AG04450 (cell line): ENCODE measurements at regions not wholly inside any gene's neighbourhood (a gene's known extent, or its start where the extent isn't known, plus 50 kb on each side); places are given as distances from the start of the nearest gene placed in this dataset.

Source experiments
- CTCF ChIA-PET: fragments of 300-600, 350-600 bp; formaldehyde crosslinking; extraction: SDS; loops from one replicate; lab custom pipeline; 2022; ENCODE audit warnings: antibody characterized with exemption, inconsistent platforms; lab: Charles Lee
- POLR2A ChIA-PET: fragments of 350-600 bp; formaldehyde crosslinking; extraction: SDS; loops from one replicate; lab custom pipeline; 2021; ENCODE audit warnings: antibody characterized with exemption, inconsistent platforms; lab: Yijun Ruan, JAX
- DNase-seq: peaks from one replicate; pipeline ENCODE4 v3.0.0-alpha.2; 2011; ENCODE audit warnings: low read depth, low spot score
- H3K27ac ChIP-seq: one replicate; pipeline ENCODE4 v1.5.1; 2012; ENCODE audit warnings: low read depth, low read length, control low read depth
- H3K27me3 ChIP-seq: one replicate; pipeline ENCODE4 v1.6.0; 2012; ENCODE audit warnings: low read length; ENCODE audit not compliant: control insufficient read depth, insufficient read depth
- H3K4me3 ChIP-seq: 2 replicates; pipeline ENCODE4 v1.5.1; 2011; ENCODE audit warnings: mild to moderate bottlenecking, low read depth, low read length, control low read depth
- H3K9me3 ChIP-seq: 2 replicates; pipeline ENCODE4 v1.5.1; 2012; ENCODE audit warnings: low read length; ENCODE audit not compliant: control insufficient read depth, insufficient read depth
- TF ChIP-seq, protein P1 (sequence below): IDR thresholded peaks from 2 replicates; pipeline ENCODE4 v1.5.1; 2011; ENCODE audit warnings: low read depth, low read length, control low read depth, inconsistent platforms

DNA sequence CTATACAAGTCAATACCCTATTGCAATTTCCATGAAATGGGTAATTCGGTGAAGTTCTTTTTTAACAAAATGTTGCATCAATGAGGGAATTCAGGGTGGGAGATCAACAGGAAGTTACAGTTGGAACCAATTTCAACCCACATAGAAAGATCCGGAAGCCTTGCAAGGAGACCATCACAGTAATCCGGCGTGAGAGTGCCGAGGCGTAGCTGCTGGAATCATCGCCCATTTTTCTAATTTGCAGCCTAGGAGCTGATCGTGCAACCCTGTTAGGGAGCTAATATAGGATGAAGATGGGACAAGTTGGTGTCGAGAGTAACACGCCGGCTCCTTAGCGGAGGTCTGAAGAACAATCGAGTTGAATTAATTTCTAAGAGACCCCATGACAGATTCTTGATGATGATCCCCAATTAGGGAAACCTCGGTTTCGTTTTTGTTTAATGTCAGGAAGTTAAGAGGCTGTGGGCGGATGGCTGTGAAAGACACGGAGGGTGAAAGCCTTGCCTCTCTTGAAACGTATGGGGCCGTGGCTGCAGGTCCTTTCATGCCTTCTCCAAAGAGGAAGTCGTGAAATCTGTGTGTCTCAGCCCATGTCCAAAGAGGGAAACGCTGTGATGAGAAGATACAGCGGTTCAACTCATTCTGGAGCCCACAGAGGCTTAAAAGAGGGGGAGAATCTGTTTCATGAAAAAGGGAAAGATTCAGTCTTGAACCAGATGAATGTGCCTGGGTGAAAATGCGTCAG, 51.2 kb upstream of the CARD11 start:
- no peak overlapping the region for H3K4me3 ChIP-seq
- H3K27me3 ChIP-seq, result peaks cover 5% of the 10 kb centered on the region
- ChIA-PET CTCF (no interaction called here), POLR2A (no interaction called here)
- H3K27ac ChIP-seq, result no peak overlapping the region
- no peak for DNase-seq
- TF ChIP-seq, protein P1, sequence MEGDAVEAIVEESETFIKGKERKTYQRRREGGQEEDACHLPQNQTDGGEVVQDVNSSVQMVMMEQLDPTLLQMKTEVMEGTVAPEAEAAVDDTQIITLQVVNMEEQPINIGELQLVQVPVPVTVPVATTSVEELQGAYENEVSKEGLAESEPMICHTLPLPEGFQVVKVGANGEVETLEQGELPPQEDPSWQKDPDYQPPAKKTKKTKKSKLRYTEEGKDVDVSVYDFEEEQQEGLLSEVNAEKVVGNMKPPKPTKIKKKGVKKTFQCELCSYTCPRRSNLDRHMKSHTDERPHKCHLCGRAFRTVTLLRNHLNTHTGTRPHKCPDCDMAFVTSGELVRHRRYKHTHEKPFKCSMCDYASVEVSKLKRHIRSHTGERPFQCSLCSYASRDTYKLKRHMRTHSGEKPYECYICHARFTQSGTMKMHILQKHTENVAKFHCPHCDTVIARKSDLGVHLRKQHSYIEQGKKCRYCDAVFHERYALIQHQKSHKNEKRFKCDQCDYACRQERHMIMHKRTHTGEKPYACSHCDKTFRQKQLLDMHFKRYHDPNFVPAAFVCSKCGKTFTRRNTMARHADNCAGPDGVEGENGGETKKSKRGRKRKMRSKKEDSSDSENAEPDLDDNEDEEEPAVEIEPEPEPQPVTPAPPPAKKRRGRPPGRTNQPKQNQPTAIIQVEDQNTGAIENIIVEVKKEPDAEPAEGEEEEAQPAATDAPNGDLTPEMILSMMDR, result no peak
- no peaks in the 10 kb centered on the region; the same call in none of the 2 replicates for H3K9me3 ChIP-seq

- ChIA-PET CTCF (no interaction called here), POLR2A (no interaction called here)
- Histone ChIP-seq H3K27ac (no peak overlapping the region), H3K9me3 (peaks cover 2% of the 10 kb centered on the region), H3K27me3 (peaks cover 5% of the 10 kb centered on the region), H3K4me3 (no peak overlapping the region)
- TF ChIP-seq, protein P1, result no peak
- DNase-seq, result no peak
These were observed 54.1 kb upstream of the CARD11 start for GRCh38 chr7:3097734-3098133.

- Histone ChIP-seq H3K27me3 (peaks cover 6% of the 10 kb centered on the region), H3K27ac (no peak overlapping the region), H3K4me3 (no peak overlapping the region), H3K9me3 (peaks cover 2% of the 10 kb centered on the region; the same call in 1 of the 2 replicates)
- CTCF ChIA-PET, result no interaction called here
- POLR2A ChIA-PET, result interaction anchor here (0.6 kb wide), 1 partner anchor 18 kb away, joined by 3 read pairs; no protein-coding TSS in a partner anchor
- DNase-seq, result no peak
- TF ChIP-seq, protein P1, result no peak
These were observed 58.5 kb upstream of the CARD11 start for GRCh38 chr7:3102159-3102558.

DNA sequence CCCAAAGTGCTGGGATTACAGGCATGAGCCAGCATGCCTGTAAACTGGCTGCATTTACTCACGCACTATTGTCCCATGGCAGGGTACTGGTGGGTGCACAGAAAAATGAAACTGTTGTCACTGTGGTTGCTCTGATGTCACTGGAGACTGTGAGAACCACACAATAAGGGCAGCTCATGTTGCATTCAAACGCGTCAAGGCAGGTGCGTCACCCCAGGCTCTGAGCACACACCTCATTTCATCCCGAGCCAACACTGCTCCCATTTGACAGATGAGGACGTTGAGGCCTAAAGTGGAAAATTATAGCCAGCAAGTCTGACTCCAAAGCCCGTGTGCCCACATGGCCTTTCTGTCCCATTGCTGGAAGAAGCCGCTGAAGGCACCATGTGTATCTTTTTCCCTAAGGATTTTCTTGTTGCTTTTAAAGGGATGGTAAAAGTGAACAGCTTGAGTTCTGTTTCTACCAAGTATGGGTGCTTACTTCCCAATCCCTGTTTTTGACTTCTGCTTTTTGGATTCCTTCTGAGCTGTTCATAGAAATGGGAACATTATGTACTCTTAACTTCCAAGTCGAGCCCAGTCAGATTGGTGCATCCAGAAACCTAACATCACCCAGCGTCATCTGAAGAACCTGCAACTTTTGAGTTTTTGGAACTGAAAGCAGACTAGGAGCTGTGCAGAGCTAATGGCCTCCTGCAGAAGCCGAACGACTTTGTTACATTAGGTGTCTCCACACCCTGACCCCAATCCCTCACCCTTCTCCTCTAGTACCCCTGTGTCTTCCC, 60.1 kb upstream of the CARD11 start:
- ChIA-PET CTCF (no interaction called here), POLR2A (no interaction called here)
- TF ChIP-seq, protein P1, result no peak
- Histone ChIP-seq H3K27ac (no peak overlapping the region), H3K4me3 (no peak overlapping the region), H3K27me3 (peaks cover 6% of the 10 kb centered on the region), H3K9me3 (peaks cover 2% of the 10 kb centered on the region; the same call in 1 of the 2 replicates)
- DNase-seq, result no peak

DNA sequence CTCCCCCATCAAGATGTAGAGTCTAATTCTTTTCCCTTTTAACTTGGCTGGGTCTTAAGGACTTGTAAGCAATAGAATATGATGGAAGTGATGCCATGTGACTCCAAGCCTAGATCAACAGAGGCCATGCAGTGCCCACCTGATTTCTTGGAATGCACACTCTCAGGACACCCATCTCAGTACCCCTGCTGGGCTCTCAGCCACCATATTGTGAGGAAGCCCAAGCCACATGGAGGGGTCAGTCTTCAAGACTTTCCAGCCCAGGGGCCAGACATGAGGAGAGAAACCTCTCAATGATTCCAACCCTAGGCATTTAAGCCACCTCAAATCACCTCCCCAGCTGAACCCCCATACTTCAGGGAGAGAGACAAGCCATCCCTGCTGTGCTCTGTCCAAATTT, 62.2 kb upstream of the CARD11 start:
- H3K9me3 ChIP-seq, result no peaks in the 10 kb centered on the region
- H3K27ac ChIP-seq, result no peak overlapping the region
- no peak for DNase-seq
- POLR2A ChIA-PET, result no interaction called here
- H3K27me3 ChIP-seq, result peaks cover 6% of the 10 kb centered on the region
- CTCF ChIA-PET, result no interaction called here
- TF ChIP-seq, protein P1, result no peak
- no peak overlapping the region for H3K4me3 ChIP-seq
